AG09319 (cell line): ENCODE measurements at regions not wholly inside any gene's neighbourhood (a gene's known extent, or its start where the extent isn't known, plus 50 kb on each side); places are given as distances from the start of the nearest gene placed in this dataset.
"Not testable (repeated sequence)": the region's sequence is repeated elsewhere in the genome, so short reads cannot be mapped to it uniquely, and the experiment has no call there.

Experiments used
- DNase-seq: peaks from one replicate; pipeline ENCODE4 v3.0.0-alpha.2; 2010; ENCODE audit warnings: low read depth; ENCODE audit errors: extremely low read depth
- TF ChIP-seq, protein P1 (sequence below): IDR thresholded peaks from 2 replicates; pipeline ENCODE4 v1.5.1; 2011; ENCODE audit warnings: low read depth, mild to moderate bottlenecking, inconsistent platforms, low read length, moderate library complexity

DNA sequence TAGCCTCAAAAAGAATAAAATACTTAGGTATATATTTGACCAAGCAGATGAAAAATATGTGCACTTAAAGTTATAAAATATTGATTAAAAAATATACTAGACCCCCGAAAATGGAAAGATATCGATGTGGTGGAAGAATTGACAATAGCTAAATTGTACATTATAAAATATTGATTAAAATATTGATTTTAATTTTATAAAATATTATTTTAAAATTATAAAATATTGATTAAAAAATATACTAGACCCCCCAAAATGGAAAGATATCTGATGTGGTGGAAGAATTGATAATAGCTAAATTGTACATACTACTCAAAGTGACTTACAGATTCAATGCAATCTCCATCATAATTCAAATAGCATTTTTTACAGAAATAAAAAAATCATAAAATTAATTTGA lies 1540.9 kb upstream of the RAG2 start:
- no peak for DNase-seq
- TF ChIP-seq, protein P1, sequence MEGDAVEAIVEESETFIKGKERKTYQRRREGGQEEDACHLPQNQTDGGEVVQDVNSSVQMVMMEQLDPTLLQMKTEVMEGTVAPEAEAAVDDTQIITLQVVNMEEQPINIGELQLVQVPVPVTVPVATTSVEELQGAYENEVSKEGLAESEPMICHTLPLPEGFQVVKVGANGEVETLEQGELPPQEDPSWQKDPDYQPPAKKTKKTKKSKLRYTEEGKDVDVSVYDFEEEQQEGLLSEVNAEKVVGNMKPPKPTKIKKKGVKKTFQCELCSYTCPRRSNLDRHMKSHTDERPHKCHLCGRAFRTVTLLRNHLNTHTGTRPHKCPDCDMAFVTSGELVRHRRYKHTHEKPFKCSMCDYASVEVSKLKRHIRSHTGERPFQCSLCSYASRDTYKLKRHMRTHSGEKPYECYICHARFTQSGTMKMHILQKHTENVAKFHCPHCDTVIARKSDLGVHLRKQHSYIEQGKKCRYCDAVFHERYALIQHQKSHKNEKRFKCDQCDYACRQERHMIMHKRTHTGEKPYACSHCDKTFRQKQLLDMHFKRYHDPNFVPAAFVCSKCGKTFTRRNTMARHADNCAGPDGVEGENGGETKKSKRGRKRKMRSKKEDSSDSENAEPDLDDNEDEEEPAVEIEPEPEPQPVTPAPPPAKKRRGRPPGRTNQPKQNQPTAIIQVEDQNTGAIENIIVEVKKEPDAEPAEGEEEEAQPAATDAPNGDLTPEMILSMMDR: no peak

DNA sequence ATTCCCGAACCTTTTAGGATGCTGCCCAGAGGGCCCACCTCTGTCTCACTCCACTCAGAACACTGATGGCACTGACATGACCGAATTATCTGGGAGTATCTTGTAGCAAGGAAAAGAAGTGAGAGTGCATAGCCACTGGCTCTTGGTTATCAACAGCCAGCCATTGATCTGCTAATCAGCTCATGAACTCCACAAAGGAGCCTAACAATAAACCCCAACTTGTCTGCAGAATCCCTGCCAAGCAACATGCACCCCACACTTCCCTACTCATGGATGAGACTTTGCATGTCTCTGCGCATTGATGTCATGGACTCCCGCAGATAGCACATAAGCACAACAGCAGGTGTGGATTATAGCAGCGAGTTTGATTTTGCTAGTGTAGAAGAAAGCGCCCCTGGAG lies 1538.9 kb upstream of the RAG2 start:
- DNase-seq: no peak
- TF ChIP-seq, protein P1: no peak

DNA sequence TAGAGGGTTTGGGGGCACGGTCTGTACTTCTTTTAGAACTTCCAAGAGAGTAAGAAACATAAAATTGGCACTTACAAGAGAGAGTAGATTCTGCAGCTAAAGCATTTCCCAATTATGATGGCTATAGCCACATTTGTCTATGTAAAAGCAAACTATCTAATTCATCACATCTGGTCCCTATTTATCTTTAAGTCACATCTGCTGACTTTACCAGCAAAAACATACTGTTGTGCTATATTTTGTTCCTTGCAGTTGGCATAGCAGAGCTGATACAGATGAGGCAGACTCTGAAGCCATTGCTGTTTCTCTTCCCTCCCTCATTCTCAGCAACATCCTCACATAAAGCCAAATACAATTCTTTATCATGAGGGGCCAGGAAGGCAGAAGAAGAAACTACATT lies 1533.5 kb upstream of the RAG2 start:
- DNase-seq: no peak
- TF ChIP-seq, protein P1: no peak

DNA sequence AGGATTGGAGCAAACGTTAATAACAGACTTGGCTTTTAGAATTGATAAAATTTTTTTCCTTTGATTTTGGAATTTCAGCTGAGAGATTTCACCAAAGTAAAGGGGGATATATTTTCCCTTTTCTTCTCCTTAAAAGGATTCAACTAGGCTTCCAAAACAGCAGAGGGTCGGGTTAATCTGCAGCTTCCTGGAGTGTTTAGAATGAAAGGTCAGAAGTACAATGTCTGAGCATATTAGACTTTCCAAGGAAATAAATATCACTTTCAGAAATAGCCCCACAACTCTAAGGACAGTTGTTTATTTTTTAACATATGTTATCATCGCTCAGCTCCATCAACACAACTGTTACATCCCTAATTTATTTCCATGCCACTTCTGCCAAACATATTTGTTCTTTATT lies 1532.9 kb upstream of the RAG2 start:
- TF ChIP-seq, protein P1: no peak
- no peak for DNase-seq

DNA sequence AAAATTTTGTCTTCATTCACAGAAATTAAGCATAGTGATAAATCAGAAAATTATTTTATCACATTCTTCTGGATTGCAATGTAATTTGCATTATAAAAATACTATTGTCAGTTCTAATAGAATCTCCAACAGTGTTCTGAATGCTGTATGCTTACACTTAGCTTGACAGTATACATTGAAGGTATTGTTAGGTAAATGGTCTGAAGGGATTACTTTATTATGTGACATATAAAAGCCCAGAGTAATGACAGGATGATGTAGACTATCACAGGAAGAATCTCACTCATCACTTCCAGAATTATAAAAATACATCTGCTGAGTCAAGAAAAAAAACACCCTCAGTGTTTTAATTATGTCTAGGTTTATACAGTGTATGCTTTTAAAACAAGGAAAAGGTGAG lies 1532.5 kb upstream of the RAG2 start:
- no peak for DNase-seq
- TF ChIP-seq, protein P1: no peak

DNA sequence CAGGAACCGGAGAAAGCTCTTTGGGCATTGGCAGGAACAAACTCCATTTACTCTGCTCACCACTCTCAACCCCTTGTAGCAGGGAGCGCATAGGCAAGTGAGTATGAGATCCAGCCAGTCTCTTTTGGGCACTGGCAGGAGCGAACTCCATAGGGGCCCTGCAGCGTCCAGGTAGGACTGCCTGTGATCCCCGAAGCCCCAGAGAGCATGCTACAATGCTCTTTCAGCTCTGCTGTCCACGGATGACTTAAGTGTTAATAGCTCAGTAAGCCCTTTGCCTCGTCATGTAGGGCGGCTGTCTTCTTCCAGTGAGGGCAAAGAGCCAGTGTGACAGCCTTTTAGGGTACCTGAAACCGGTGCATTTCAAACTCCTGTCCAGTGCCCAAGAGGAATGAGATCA lies 1525.6 kb upstream of the RAG2 start:
- no peak for DNase-seq
- TF ChIP-seq, protein P1: no peak

DNA sequence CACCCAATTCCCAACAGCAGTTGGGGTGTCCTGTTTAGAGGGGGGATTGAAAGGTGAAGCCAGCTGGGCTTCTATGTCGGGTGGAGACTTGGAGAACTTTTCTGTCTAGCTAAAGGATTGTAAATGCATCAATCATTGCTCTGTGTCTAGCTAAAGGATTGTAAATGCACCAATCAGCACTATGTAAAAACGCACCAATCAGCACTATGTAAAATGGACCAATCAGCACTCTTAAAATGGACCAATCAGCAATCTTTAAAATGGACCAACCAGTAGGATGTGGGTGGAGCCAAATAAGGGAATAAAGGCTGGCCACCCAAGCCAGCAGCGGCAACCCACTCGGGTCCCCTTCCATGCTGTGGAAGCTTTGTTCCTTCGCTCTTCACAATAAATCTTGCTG lies 1518.6 kb upstream of the RAG2 start:
- DNase-seq: not testable (repeated sequence)

DNA sequence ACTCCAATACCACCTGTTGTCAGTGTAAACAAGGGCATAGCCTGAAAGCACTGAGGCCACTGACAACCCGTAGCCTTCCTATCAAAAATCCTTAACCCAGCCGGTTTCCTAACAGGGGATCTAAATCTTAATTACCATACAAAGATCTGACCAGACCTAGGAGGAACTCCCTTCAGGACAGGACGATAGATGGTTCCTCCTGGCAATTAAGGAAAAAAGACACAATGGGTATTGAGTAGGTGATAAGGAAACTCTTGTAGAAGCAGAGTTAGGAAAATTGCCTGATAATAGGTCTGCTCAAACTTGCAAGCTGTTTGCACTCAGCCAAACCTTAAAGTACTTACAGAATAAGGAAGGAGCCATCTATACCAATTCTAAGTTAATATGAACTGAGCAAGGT lies 1517.3 kb upstream of the RAG2 start:
- DNase-seq: not testable (repeated sequence)
